PC-3 (cell line): ENCODE measurements at regions not wholly inside any gene's neighbourhood (a gene's known extent, or its start where the extent isn't known, plus 50 kb on each side); places are given as distances from the start of the nearest gene placed in this dataset.

Source experiments
- ATAC-seq: fragments of 200-7000 bp; cut with Tn5 transposase; 2 replicates; pipeline ENCODE4 v1.9.1; 2020; ENCODE audit warnings: mild to moderate bottlenecking, moderate library complexity
- BruUV-seq: library from RNA; stranded (reverse); fragments of 400-500 nt; replicated peaks from 2 replicates; lab custom pipeline; 2021; lab: Mats Ljungman, UMichigan
- CTCF ChIA-PET: fragments of 300-600 bp; sonication (Branson Sonifier 250); formaldehyde crosslinking; loops from one replicate; lab custom pipeline; 2022; ENCODE audit warnings: antibody characterized with exemption; lab: Charles Lee
- POLR2A ChIA-PET: fragments of 300-600 bp; sonication (Branson Sonifier 250); formaldehyde crosslinking; loops from one replicate; lab custom pipeline; 2022; ENCODE audit warnings: antibody characterized with exemption; ENCODE audit not compliant: unreplicated experiment; lab: Charles Lee
- DNase-seq: peaks from one replicate; pipeline ENCODE4 v3.0.0-alpha.2; 2015
- H2AFZ ChIP-seq: fragments of 300-600 bp; sonication (generic); 2 replicates; pipeline ENCODE4 v1.6.0; 2016; ENCODE audit warnings: antibody characterized with exemption, low read length
- H3F3A ChIP-seq: fragments of 300-600 bp; sonication (generic); one replicate; pipeline ENCODE4 v1.6.0; 2017; ENCODE audit warnings: antibody characterized with exemption, low read length, control low read depth, mild to moderate bottlenecking; ENCODE audit not compliant: unreplicated experiment
- H3K27ac ChIP-seq: fragments of 300-600 bp; sonication (generic); 2 replicates; pipeline ENCODE4 v1.5.1; 2016; ENCODE audit warnings: mild to moderate bottlenecking, low read length
- H3K27me3 ChIP-seq: fragments of 300-600 bp; sonication (generic); 2 replicates; pipeline ENCODE4 v1.6.1; 2016; ENCODE audit warnings: low read length, mixed read lengths
- H3K36me3 ChIP-seq: fragments of 300-600 bp; sonication (generic); 2 replicates; pipeline ENCODE4 v1.6.1; 2016; ENCODE audit warnings: low read depth, mixed run types, low read length, mixed read lengths
- H3K4me1 ChIP-seq: fragments of 300-600 bp; sonication (generic); 2 replicates; pipeline ENCODE4 v1.5.1; 2016; ENCODE audit warnings: low read length; ENCODE audit not compliant: insufficient read depth
- H3K4me2 ChIP-seq: fragments of 300-600 bp; sonication (generic); 2 replicates; pipeline ENCODE4 v1.6.0; 2016; ENCODE audit warnings: low read length
- H3K4me3 ChIP-seq: fragments of 300-600 bp; sonication (generic); 2 replicates; pipeline ENCODE4 v1.5.1; 2016; ENCODE audit warnings: mild to moderate bottlenecking, low read length, mixed read lengths
- H3K79me2 ChIP-seq: fragments of 300-600 bp; sonication (generic); 2 replicates; pipeline ENCODE4 v1.6.1; 2017; ENCODE audit warnings: low read length, mixed read lengths
- H3K9ac ChIP-seq: fragments of 300-600 bp; sonication (generic); 2 replicates; pipeline ENCODE4 v1.6.0; 2016; ENCODE audit warnings: mild to moderate bottlenecking, low read length
- H3K9me2 ChIP-seq: fragments of 300-600 bp; sonication (generic); replicated peaks from 2 replicates; pipeline ENCODE4 v1.6.1; 2016; ENCODE audit warnings: mixed run types, low read length, mixed read lengths
- H3K9me3 ChIP-seq: fragments of 300-600 bp; sonication (generic); 2 replicates; pipeline ENCODE4 v1.6.1; 2016; ENCODE audit warnings: low read length, mixed read lengths
- H4K20me1 ChIP-seq: fragments of 300-600 bp; sonication (generic); 2 replicates; pipeline ENCODE4 v1.6.1; 2016; ENCODE audit warnings: low read length, mixed read lengths
- CTCF ChIP-seq: fragments of 300-600 bp; sonication (generic); conservative IDR thresholded peaks from 2 replicates; pipeline ENCODE4 v1.5.1; 2017; ENCODE audit warnings: antibody characterized with exemption, low read depth, mild to moderate bottlenecking, low read length
- EZH2 ChIP-seq: fragments of 300-600 bp; sonication (generic); IDR thresholded peaks from one replicate; pipeline ENCODE4 v1.6.1; 2017; ENCODE audit warnings: antibody characterized with exemption, mild to moderate bottlenecking, low read length; ENCODE audit not compliant: unreplicated experiment
- EZH2phosphoT487 ChIP-seq: fragments of 300-600 bp; sonication (generic); IDR thresholded peaks from 2 replicates; pipeline ENCODE4 v1.6.1; 2018; ENCODE audit warnings: mild to moderate bottlenecking, antibody characterized with exemption, low read length, borderline replicate concordance
- intact Hi-C: fragments of 100-400 bp; cut with micrococcal nuclease; formaldehyde crosslinking; loops from 2 replicates; pipeline ENCODE4 v1.9.0; 2023

GRCh38 chr18:67092141-67092540 lies 424.4 kb downstream of the DSEL start:
- no peak for TF ChIP-seq EZH2
- no peak for TF ChIP-seq EZH2phosphoT487
- TF ChIP-seq CTCF = no peak
- no peaks in the 10 kb centered on the region for H3K9me2 ChIP-seq
- CTCF ChIA-PET = no interaction called here
- ATAC-seq (no peak), DNase-seq (no peak)
- BruUV-seq = no TSS peak
- POLR2A ChIA-PET = no interaction called here
- no peak overlapping the region for H3K27ac ChIP-seq
- no peaks in the 10 kb centered on the region for H3F3A ChIP-seq
- H3K9me3 ChIP-seq = no peaks in the 10 kb centered on the region
- no peaks in the 10 kb centered on the region for H3K79me2 ChIP-seq
- no peak overlapping the region for H3K4me2 ChIP-seq
- no peak overlapping the region for H3K4me3 ChIP-seq
- peaks cover 28% of the 10 kb centered on the region for H3K4me1 ChIP-seq
- H4K20me1 ChIP-seq = no peaks in the 10 kb centered on the region
- H3K27me3 ChIP-seq = no peaks in the 10 kb centered on the region
- intact Hi-C loops = loop anchor here (5.0 kb wide), 1 partner anchor 210 kb away; no protein-coding TSS in a partner anchor
- no peaks in the 10 kb centered on the region for H3K36me3 ChIP-seq
- H3K9ac ChIP-seq = no peak overlapping the region
- H2AFZ ChIP-seq = no peak overlapping the region

DNA sequence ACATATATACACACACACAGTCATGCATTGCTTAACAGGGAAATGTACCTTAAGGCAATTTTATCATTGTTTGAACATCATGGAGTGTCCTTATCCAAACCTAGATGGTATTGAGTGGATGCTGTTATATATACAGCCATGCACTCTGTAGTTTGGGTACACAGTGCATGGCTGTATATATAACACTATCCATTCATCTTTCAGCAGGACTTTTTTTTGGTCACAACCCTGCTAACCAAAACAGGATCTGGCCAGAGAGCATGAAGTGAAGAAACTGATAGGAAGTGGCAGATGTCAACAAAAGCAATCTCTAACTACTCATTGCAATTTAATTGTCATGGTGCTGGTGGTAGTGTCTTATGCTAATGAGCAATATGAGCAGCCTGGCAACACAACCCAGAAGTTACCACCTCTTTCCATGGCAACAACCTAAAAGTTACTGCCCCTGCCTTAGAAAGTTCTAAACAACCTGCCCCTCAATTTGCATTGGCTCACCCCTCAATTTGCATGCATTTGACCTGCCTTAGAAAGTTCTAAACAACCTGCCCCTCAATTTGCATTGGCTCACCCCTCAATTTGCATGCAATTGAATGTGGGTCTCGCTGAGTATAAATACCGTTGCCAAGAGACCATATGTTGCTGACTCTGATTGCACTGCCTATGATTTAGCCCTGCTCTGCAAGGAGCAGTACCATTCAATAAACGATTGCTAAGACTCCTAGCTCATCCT lies 434.9 kb downstream of the DSEL start:
- ChIA-PET CTCF (no interaction called here), POLR2A (no interaction called here)
- H3K4me1 ChIP-seq = peaks cover under 1% of the 10 kb centered on the region; the same call in 1 of the 2 replicates
- DNase-seq (no peak), ATAC-seq (no peak)
- H3K9me3 ChIP-seq = no peaks in the 10 kb centered on the region
- no peaks in the 10 kb centered on the region for H3K27me3 ChIP-seq
- H3K9ac ChIP-seq = no peak overlapping the region
- H3K4me3 ChIP-seq = no peak overlapping the region
- no peak overlapping the region for H3K27ac ChIP-seq
- no peaks in the 10 kb centered on the region for H3F3A ChIP-seq
- H3K36me3 ChIP-seq = no peaks in the 10 kb centered on the region
- no peak overlapping the region for H3K4me2 ChIP-seq
- H3K79me2 ChIP-seq = no peaks in the 10 kb centered on the region
- H4K20me1 ChIP-seq = no peaks in the 10 kb centered on the region
- no TSS peak for BruUV-seq
- TF ChIP-seq CTCF (no peak), EZH2 (no peak), EZH2phosphoT487 (no peak)
- no peak overlapping the region for H2AFZ ChIP-seq
- H3K9me2 ChIP-seq = no peaks in the 10 kb centered on the region
- intact Hi-C loops = no loop called here

GRCh38 chr18:67080601-67081000 lies 435.9 kb downstream of the DSEL start:
- H3K9me3 ChIP-seq = no peaks in the 10 kb centered on the region
- no peaks in the 10 kb centered on the region for H3K36me3 ChIP-seq
- ChIA-PET CTCF (no interaction called here), POLR2A (no interaction called here)
- no peaks in the 10 kb centered on the region for H3K27me3 ChIP-seq
- H4K20me1 ChIP-seq = no peaks in the 10 kb centered on the region
- ATAC-seq (no peak), DNase-seq (no peak)
- H3K9ac ChIP-seq = no peak overlapping the region
- H3F3A ChIP-seq = no peaks in the 10 kb centered on the region
- TF ChIP-seq EZH2phosphoT487 = no peak
- no peak for TF ChIP-seq CTCF
- no peak for TF ChIP-seq EZH2
- no peak overlapping the region for H2AFZ ChIP-seq
- no peaks in the 10 kb centered on the region for H3K79me2 ChIP-seq
- intact Hi-C loops = no loop called here
- H3K27ac ChIP-seq = no peak overlapping the region
- no peak overlapping the region for H3K4me2 ChIP-seq
- no peaks in the 10 kb centered on the region for H3K9me2 ChIP-seq
- H3K4me1 ChIP-seq = no peaks in the 10 kb centered on the region
- BruUV-seq = no TSS peak
- H3K4me3 ChIP-seq = no peak overlapping the region
